T-cell (primary cell): ENCODE measurements at regions not wholly inside any gene's neighbourhood (a gene's known extent, or its start where the extent isn't known, plus 50 kb on each side); places are given as distances from the start of the nearest gene placed in this dataset.
"Not testable (repeated sequence)": the region's sequence is repeated elsewhere in the genome, so short reads cannot be mapped to it uniquely, and the experiment has no call there.

Experiments
- ATAC-seq, 4 experiments: fragments of 200-7000 bp in 3 of 4; fragments of 150-1000 bp in 1 of 4; cut with Tn5 transposase; replicated peaks in 1 of 4; 1 replicate in 3 of 4; 2 replicates in 1 of 4; pipeline ENCODE4 v1.10.0; 2021; ENCODE audit warnings: moderate library complexity in 3 of 4, mild to moderate bottlenecking in 2 of 4, moderate number of reproducible peaks in 1 of 4
- CTCF ChIA-PET, 2 donors: fragments of 300-600 bp; sonication (Branson Sonifier 250); formaldehyde crosslinking; loops; one replicate each; lab custom pipeline; 2022; ENCODE audit warnings: antibody characterized with exemption in 2 of 2; lab: Charles Lee
- POLR2A ChIA-PET, 2 donors: fragments of 300-600 bp; sonication (Branson Sonifier 250); formaldehyde crosslinking; loops; one replicate each; lab custom pipeline; 2022; ENCODE audit warnings: antibody characterized with exemption in 2 of 2; lab: Charles Lee
- DNase-seq, 35 experiments: peaks; one replicate each; pipeline versions ENCODE4 v3.0.0 to v3.0.0-alpha.2; 2013 to 2023
- H3K27ac ChIP-seq: one replicate; pipeline ENCODE4 v1.5.1; 2013; ENCODE audit warnings: low read length
- H3K27me3 ChIP-seq, 2 experiments: replicated peaks in 1 of 2; 1 replicate in 1 of 2; 2 replicates in 1 of 2; pipeline versions ENCODE4 v1.6.1 to v1.7.0; 2013; ENCODE audit warnings: low read length in 1 of 2, mixed read lengths in 1 of 2; ENCODE audit not compliant: control insufficient read depth in 2 of 2, insufficient read depth in 2 of 2; ENCODE audit errors: extremely low read depth in 1 of 2
- H3K36me3 ChIP-seq, 2 donors: 1 replicate in 1 of 2; 2 replicates in 1 of 2; pipeline versions ENCODE4 v1.6.1 to v1.7.0; 2013; ENCODE audit warnings: low read length in 1 of 2; ENCODE audit not compliant: control insufficient read depth in 2 of 2, insufficient read depth in 1 of 2; ENCODE audit errors: extremely low read depth in 1 of 2
- H3K4me1 ChIP-seq, 2 experiments: 1 replicate in 1 of 2; 2 replicates in 1 of 2; pipeline versions ENCODE4 v1.6.1 to v1.7.0; 2013; ENCODE audit warnings: low read length in 2 of 2, mixed read lengths in 1 of 2; ENCODE audit not compliant: insufficient read depth in 2 of 2, control insufficient read depth in 1 of 2; ENCODE audit errors: extremely low read depth in 1 of 2
- H3K4me3 ChIP-seq, 2 donors: 1 replicate in 1 of 2; 2 replicates in 1 of 2; pipeline versions ENCODE4 v1.5.1 to v1.7.0; 2013; ENCODE audit warnings: mild to moderate bottlenecking in 2 of 2, low read length in 1 of 2, moderate library complexity in 1 of 2; ENCODE audit not compliant: control insufficient read depth in 1 of 2; ENCODE audit errors: extremely low read depth in 1 of 2
- H3K9me3 ChIP-seq: 2 replicates; pipeline ENCODE4 v1.7.0; 2013
- H3K27ac Mint-ChIP-seq, 2 donors: one replicate each; pipeline ENCODE4 v1.8.0; 2020 to 2021; ENCODE audit warnings: mild to moderate bottlenecking in 2 of 2, mixed read lengths in 2 of 2
- H3K27me3 Mint-ChIP-seq, 2 donors: one replicate each; pipeline ENCODE4 v1.8.0; 2021 to 2022; ENCODE audit warnings: mixed read lengths in 2 of 2
- H3K36me3 Mint-ChIP-seq: one replicate; pipeline ENCODE4 v1.8.0; 2021; ENCODE audit warnings: mixed read lengths
- H3K4me1 Mint-ChIP-seq, 3 donors: one replicate each; pipeline ENCODE4 v1.8.0; 2020 to 2022; ENCODE audit warnings: mixed read lengths in 3 of 3, mild to moderate bottlenecking in 1 of 3
- H3K4me3 Mint-ChIP-seq, 3 donors: one replicate each; pipeline ENCODE4 v1.8.0; 2020 to 2022; ENCODE audit warnings: mild to moderate bottlenecking in 3 of 3, mixed read lengths in 3 of 3, moderate library complexity in 3 of 3
- H3K9me3 Mint-ChIP-seq, 3 donors: one replicate each; pipeline ENCODE4 v1.8.0; 2020 to 2022; ENCODE audit warnings: mixed read lengths in 3 of 3
- WGBS: methylation state at CpG from one replicate; pipeline ENCODE4 v1.1.5; 2013; ENCODE audit warnings: missing lambda C conversion rate; ENCODE audit not compliant: insufficient coverage; 5-methylcytosine and 5-hydroxymethylcytosine counted together

DNA sequence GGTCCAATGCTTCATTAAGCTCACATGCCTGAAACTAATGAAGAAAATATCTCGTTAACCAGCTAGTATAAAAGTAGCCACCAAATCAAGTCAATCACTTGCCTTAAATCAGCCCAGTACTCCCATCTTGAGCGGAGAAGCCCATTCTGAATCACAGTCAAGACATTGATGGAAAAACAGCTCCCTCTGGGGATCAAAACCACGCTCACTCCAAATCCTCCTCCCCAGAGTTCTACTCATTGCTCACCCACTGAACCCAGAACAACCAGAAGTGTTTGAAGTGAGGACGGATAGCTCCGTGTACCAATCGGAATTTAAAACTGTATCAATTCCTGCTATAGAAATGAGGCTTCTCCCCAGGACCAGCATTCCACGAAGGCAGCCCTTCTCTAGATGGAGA lies 163.3 kb downstream of the UNC93B1 start:
- H3K27me3 ChIP-seq, H3K36me3 Mint-ChIP-seq, POLR2A ChIA-PET, H3K27ac Mint-ChIP-seq, H3K9me3 ChIP-seq, H3K4me1 Mint-ChIP-seq, H3K4me3 Mint-ChIP-seq, H3K4me3 ChIP-seq, CTCF ChIA-PET, ATAC-seq, H3K4me1 ChIP-seq, H3K9me3 Mint-ChIP-seq, DNase-seq, H3K36me3 ChIP-seq, H3K27ac ChIP-seq: not testable (repeated sequence)
- peaks cover 11 to 28% of the 10 kb centered on the region in 2 donors for H3K27me3 Mint-ChIP-seq
- WGBS = no CpG with 5 or more reads among the region's 7 CpGs

GRCh38 chr11:67830152-67830551 lies 155.7 kb upstream of the ALDH3B2 start:
- H3K9me3 ChIP-seq, H3K36me3 Mint-ChIP-seq, H3K4me1 ChIP-seq, H3K27ac ChIP-seq, H3K4me3 Mint-ChIP-seq, H3K36me3 ChIP-seq, H3K4me3 ChIP-seq, H3K9me3 Mint-ChIP-seq, H3K27ac Mint-ChIP-seq, DNase-seq, POLR2A ChIA-PET, CTCF ChIA-PET, ATAC-seq: not testable (repeated sequence)
- peaks cover 0 to 20% of the 10 kb centered on the region in 2 experiments for H3K27me3 ChIP-seq
- peaks cover 5 to 14% (median 13%) of the 10 kb centered on the region in 3 donors for H3K4me1 Mint-ChIP-seq
- H3K27me3 Mint-ChIP-seq = peaks cover 46 to 53% of the 10 kb centered on the region in 2 donors
- WGBS = no CpG with 5 or more reads among the region's 7 CpGs

DNA sequence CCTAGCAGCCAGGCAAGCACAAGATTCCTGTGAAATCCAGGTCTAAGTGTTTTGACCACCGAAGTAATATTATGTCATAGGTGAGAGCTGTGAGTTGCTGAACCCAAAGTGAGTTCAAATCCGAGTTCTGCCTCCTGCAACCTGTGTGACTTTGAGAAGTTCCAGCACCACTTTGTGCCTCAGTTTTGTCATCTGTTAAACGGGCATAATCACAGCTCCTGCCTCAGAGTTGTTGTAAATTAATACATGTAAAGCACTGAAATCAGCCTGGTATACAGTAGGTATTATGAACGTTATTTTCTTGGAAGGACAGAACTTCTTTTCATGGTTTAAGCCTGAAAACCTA lies 152.5 kb upstream of the ALDH3B2 start:
- H3K36me3 Mint-ChIP-seq, H3K4me3 ChIP-seq, H3K9me3 ChIP-seq, H3K27ac ChIP-seq, ATAC-seq, H3K36me3 ChIP-seq, CTCF ChIA-PET, H3K9me3 Mint-ChIP-seq, DNase-seq, POLR2A ChIA-PET, H3K4me3 Mint-ChIP-seq, H3K4me1 ChIP-seq: not testable (repeated sequence)
- WGBS = 30% methylated on average over 2 of the region's 4 CpGs
- peaks cover 5 to 14% (median 13%) of the 10 kb centered on the region in 3 donors for H3K4me1 Mint-ChIP-seq
- H3K27ac Mint-ChIP-seq = peak overlapping the region in 1 of 2 donors; percentile 75
- peaks cover 0 to 30% of the 10 kb centered on the region in 2 experiments for H3K27me3 ChIP-seq
- H3K27me3 Mint-ChIP-seq = peaks cover 45 to 50% of the 10 kb centered on the region in 2 donors

GRCh38 chr11:67826028-67826950 lies 151.9 kb upstream of the ALDH3B2 start:
- H3K4me1 ChIP-seq, H3K36me3 Mint-ChIP-seq, ATAC-seq, H3K9me3 ChIP-seq, H3K36me3 ChIP-seq, CTCF ChIA-PET, H3K27ac ChIP-seq, POLR2A ChIA-PET, H3K4me3 ChIP-seq, H3K9me3 Mint-ChIP-seq: not testable (repeated sequence)
- DNase-seq = peak in 9 of 35 experiments; percentile 4 to 47 (median 30)
- H3K4me1 Mint-ChIP-seq = peaks cover 5 to 14% (median 13%) of the 10 kb centered on the region in 3 donors
- H3K4me3 Mint-ChIP-seq = peak overlapping the region in 1 of 3 donors; percentile 39
- 27% methylated on average over 12 of the region's 25 CpGs for WGBS
- peak overlapping the region; percentile 28 to 75 for H3K27ac Mint-ChIP-seq
- H3K27me3 ChIP-seq = peaks cover 0 to 32% of the 10 kb centered on the region in 2 experiments
- peaks cover 43 to 50% of the 10 kb centered on the region in 2 donors for H3K27me3 Mint-ChIP-seq

- POLR2A ChIA-PET, H3K4me1 ChIP-seq, H3K9me3 Mint-ChIP-seq, ATAC-seq, H3K36me3 ChIP-seq, CTCF ChIA-PET, H3K4me3 ChIP-seq, H3K36me3 Mint-ChIP-seq, H3K9me3 ChIP-seq, H3K27ac ChIP-seq, H3K27ac Mint-ChIP-seq, DNase-seq, H3K4me3 Mint-ChIP-seq: not testable (repeated sequence)
- 100% methylated on average over 2 of the region's 3 CpGs for WGBS
- Mint-ChIP-seq H3K27me3 (peaks cover 39 to 50% of the 10 kb centered on the region in 2 donors), H3K4me1 (peaks cover 5 to 14% (median 13%) of the 10 kb centered on the region in 3 donors)
- H3K27me3 ChIP-seq = peaks cover 0 to 31% of the 10 kb centered on the region in 2 experiments
Observed at GRCh38 chr11:67824861-67825260, 150.4 kb upstream of the ALDH3B2 start.

GRCh38 chr11:67820081-67820480 lies 145.7 kb upstream of the ALDH3B2 start:
- POLR2A ChIA-PET = no interaction called here
- peaks cover 0 to 18% of the 10 kb centered on the region in 2 experiments for H3K27me3 ChIP-seq
- CTCF ChIA-PET = no interaction called here
- no peaks in the 10 kb centered on the region for H3K36me3 ChIP-seq
- H3K9me3 ChIP-seq = no peaks in the 10 kb centered on the region
- WGBS = 30% methylated on average over 4 of the region's 9 CpGs
- no peaks in the 10 kb centered on the region for H3K36me3 Mint-ChIP-seq
- H3K27me3 Mint-ChIP-seq = peaks cover 13 to 21% of the 10 kb centered on the region in 2 donors
- H3K4me1 Mint-ChIP-seq = no peaks in the 10 kb centered on the region
- no peak for DNase-seq
- no peak overlapping the region for H3K4me3 ChIP-seq
- H3K4me1 ChIP-seq = no peaks in the 10 kb centered on the region
- no peak overlapping the region for H3K27ac ChIP-seq
- H3K27ac Mint-ChIP-seq = no peak overlapping the region
- no peak overlapping the region for H3K4me3 Mint-ChIP-seq
- no peaks in the 10 kb centered on the region for H3K9me3 Mint-ChIP-seq
- ATAC-seq = no peak
